AG09319 (cell line): ENCODE measurements at regions not wholly inside any gene's neighbourhood (a gene's known extent, or its start where the extent isn't known, plus 50 kb on each side); places are given as distances from the start of the nearest gene placed in this dataset.

Experiments used
- DNase-seq: peaks from one replicate; pipeline ENCODE4 v3.0.0-alpha.2; 2010; ENCODE audit warnings: low read depth; ENCODE audit errors: extremely low read depth
- TF ChIP-seq, protein P1 (sequence below): IDR thresholded peaks from 2 replicates; pipeline ENCODE4 v1.5.1; 2011; ENCODE audit warnings: low read depth, mild to moderate bottlenecking, inconsistent platforms, low read length, moderate library complexity

DNA sequence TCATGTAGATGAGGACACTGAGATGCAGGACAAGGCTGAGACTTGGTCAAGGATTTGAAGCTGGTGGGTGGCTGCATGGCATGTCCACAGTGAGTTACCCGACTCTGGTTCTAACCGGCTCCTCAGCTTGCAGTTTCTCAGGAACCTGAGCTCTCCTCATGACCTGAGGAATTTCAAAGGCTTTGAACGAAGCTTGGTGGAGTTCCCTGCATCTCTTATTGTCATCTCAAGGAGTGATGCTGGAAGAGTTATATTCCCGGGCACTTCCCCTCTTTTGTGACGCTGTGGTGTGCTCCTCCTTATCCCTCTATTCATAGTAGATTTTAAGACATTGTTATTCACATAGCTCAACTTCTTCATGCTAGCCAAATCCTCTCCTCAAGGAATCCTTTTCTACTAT is 500.1 kb upstream of the HTR2A start:
- TF ChIP-seq, protein P1, sequence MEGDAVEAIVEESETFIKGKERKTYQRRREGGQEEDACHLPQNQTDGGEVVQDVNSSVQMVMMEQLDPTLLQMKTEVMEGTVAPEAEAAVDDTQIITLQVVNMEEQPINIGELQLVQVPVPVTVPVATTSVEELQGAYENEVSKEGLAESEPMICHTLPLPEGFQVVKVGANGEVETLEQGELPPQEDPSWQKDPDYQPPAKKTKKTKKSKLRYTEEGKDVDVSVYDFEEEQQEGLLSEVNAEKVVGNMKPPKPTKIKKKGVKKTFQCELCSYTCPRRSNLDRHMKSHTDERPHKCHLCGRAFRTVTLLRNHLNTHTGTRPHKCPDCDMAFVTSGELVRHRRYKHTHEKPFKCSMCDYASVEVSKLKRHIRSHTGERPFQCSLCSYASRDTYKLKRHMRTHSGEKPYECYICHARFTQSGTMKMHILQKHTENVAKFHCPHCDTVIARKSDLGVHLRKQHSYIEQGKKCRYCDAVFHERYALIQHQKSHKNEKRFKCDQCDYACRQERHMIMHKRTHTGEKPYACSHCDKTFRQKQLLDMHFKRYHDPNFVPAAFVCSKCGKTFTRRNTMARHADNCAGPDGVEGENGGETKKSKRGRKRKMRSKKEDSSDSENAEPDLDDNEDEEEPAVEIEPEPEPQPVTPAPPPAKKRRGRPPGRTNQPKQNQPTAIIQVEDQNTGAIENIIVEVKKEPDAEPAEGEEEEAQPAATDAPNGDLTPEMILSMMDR = no peak
- no peak for DNase-seq

- no peak for DNase-seq
- TF ChIP-seq, protein P1 = no peak
Observed at GRCh38 chr13:47374741-47375140, 477.9 kb upstream of the HTR2A start.

GRCh38 chr13:47372751-47373150 is 475.9 kb upstream of the HTR2A start:
- TF ChIP-seq, protein P1 = no peak
- no peak for DNase-seq

GRCh38 chr13:47351798-47352197 is 454.9 kb upstream of the HTR2A start:
- DNase-seq = no peak
- TF ChIP-seq, protein P1 = no peak

GRCh38 chr13:47350334-47351124 is 453.7 kb upstream of the HTR2A start:
- TF ChIP-seq, protein P1 = no peak
- DNase-seq = no peak

DNA sequence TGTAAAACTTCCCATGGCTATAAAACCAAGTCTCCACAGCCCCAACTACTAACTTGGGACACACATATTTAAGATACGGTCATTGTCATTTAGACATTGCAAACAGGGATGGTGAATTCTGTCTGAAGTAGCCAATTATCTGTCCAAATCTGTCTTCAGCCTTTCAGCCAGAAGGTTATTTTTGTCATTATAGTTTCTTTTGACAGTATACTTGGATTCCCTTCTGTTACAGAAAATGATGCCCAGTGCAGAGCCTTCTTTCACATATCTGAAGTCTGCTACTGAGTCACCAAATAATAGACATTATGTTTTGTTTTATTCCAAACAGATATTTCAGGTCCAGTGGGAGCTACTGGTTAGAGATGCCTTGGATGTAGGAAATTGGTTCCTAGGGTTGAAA is 452.4 kb upstream of the HTR2A start:
- TF ChIP-seq, protein P1 = no peak
- DNase-seq = no peak

DNA sequence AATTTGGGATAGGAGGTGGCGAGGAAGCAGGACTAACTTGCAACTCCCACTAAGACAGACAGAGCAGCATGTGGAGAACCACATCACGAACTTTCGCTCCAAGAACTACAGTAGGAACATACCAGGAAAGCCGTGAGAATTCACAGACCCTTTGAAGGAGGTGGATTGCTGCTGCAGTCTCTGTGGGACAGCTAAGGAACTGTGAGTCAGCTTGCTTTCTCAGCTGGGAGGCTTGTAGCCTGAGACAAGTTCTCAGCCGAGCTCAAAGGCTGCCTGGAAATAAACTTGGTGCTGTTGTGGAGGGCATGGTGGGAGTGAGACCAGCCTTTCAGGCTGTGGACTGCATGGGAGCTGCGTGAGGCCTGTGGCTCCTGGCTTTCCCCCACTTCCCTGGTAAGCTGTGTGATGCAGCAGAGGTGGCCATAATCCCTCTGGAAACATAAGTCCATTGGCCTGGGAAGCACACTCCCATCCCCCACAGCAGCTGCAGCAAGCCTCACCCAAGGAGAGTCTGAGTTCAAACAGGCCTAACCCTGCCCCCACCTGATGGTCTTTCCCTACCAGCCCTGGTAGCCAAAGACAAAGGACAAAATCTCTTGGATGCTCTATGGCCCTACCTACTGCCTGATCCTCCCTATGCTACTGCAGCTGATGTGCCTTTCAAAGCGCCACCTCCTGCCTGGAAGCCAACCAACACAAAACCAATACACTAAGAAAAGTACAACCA is 441.1 kb upstream of the HTR2A start:
- no peak for DNase-seq
- TF ChIP-seq, protein P1 = no peak
